Neural cell (in vitro differentiated cells): ENCODE measurements at regions not wholly inside any gene's neighbourhood (a gene's known extent, or its start where the extent isn't known, plus 50 kb on each side); places are given as distances from the start of the nearest gene placed in this dataset.

ENCODE experiments used
- H2AFZ ChIP-seq: fragments of 200-600, 300-800 bp; sonication (generic), shearing (Covaris generic); 2 replicates; pipeline ENCODE4 v1.6.0; 2014; ENCODE audit warnings: low read depth, mild to moderate bottlenecking, antibody characterized with exemption, low read length, moderate library complexity
- H3F3A ChIP-seq: fragments of 200-600 bp; shearing (Covaris generic); 2 replicates; pipeline ENCODE4 v1.6.1; 2016; ENCODE audit warnings: mild to moderate bottlenecking, moderate library complexity, mixed read lengths, antibody characterized with exemption, low read length; ENCODE audit not compliant: insufficient read depth, poor library complexity, severe bottlenecking
- H3K27ac ChIP-seq: fragments of 200-600, 300-800 bp; sonication (generic), shearing (Covaris generic); 2 replicates; pipeline ENCODE4 v1.5.1; 2014; ENCODE audit warnings: mild to moderate bottlenecking, low read length, moderate library complexity
- H3K27me3 ChIP-seq: fragments of 300-800, 200-600 bp; sonication (generic), shearing (Covaris generic); 2 replicates; pipeline ENCODE4 v1.6.0; 2014; ENCODE audit warnings: mild to moderate bottlenecking, low read depth, low read length, moderate library complexity; ENCODE audit not compliant: insufficient read depth
- H3K36me3 ChIP-seq: fragments of 300-800, 200-600 bp; sonication (generic), shearing (Covaris generic); 2 replicates; pipeline ENCODE4 v1.5.1; 2014; ENCODE audit warnings: mild to moderate bottlenecking, antibody characterized with exemption, low read length, moderate library complexity; ENCODE audit not compliant: insufficient read depth
- H3K4me2 ChIP-seq: fragments of 300-800, 200-600 bp; sonication (generic), shearing (Covaris generic); 2 replicates; pipeline ENCODE4 v1.6.0; 2014; ENCODE audit warnings: mild to moderate bottlenecking, low read length
- H3K4me3 ChIP-seq: fragments of 300-800, 200-600 bp; sonication (generic), shearing (Covaris generic); 2 replicates; pipeline ENCODE4 v1.5.1; 2014; ENCODE audit warnings: mild to moderate bottlenecking, low read length, moderate library complexity
- H3K79me2 ChIP-seq: fragments of 200-600 bp; shearing (Covaris generic); replicated peaks from 2 replicates; pipeline ENCODE4 v1.6.0; 2014; ENCODE audit warnings: mild to moderate bottlenecking, low read length, moderate library complexity; ENCODE audit not compliant: insufficient read depth
- H3K9ac ChIP-seq: fragments of 300-800, 200-600 bp; sonication (generic), shearing (Covaris generic); 2 replicates; pipeline ENCODE4 v1.6.1; 2016; ENCODE audit warnings: mild to moderate bottlenecking, low read length, mixed read lengths
- H3K9me2 ChIP-seq: fragments of 200-600 bp; shearing (Covaris generic); 2 replicates; pipeline ENCODE4 v1.6.1; 2016; ENCODE audit warnings: mild to moderate bottlenecking, low read length, mixed read lengths; ENCODE audit not compliant: insufficient read depth
- H3K9me3 ChIP-seq: fragments of 200-600, 300-800 bp; sonication (generic), shearing (Covaris generic); 2 replicates; pipeline ENCODE4 v1.6.1; 2016; ENCODE audit warnings: mild to moderate bottlenecking, mixed run types, low read length, moderate library complexity, mixed read lengths
- H4K20me1 ChIP-seq: fragments of 200-600 bp; shearing (Covaris generic); 2 replicates; pipeline ENCODE4 v1.6.1; 2016; ENCODE audit warnings: mild to moderate bottlenecking, mixed run types; ENCODE audit not compliant: insufficient read depth
- CTCF ChIP-seq: fragments of 450-650 bp; IDR thresholded peaks from 2 replicates; pipeline ENCODE4 v1.5.1; 2014; ENCODE audit warnings: antibody characterized with exemption, mild to moderate bottlenecking, moderate library complexity; ENCODE audit not compliant: poor library complexity, severe bottlenecking
- EP300 ChIP-seq: fragments of 450-650 bp; conservative IDR thresholded peaks from 2 replicates; pipeline ENCODE4 v1.6.1; 2014; ENCODE audit warnings: antibody characterized with exemption, mild to moderate bottlenecking, moderate library complexity; ENCODE audit not compliant: poor library complexity, severe bottlenecking
- EZH2 ChIP-seq: fragments of 200-600, 300-800 bp; shearing (Covaris generic), sonication (generic); IDR thresholded peaks from 2 replicates; pipeline ENCODE4 v1.6.1; 2014; ENCODE audit warnings: antibody characterized with exemption, low read length, borderline replicate concordance, mild to moderate bottlenecking; ENCODE audit not compliant: insufficient read depth, poor library complexity, severe bottlenecking
- MXI1 ChIP-seq: fragments of 450-650 bp; conservative IDR thresholded peaks from 2 replicates; pipeline ENCODE4 v1.6.1; 2014; ENCODE audit warnings: antibody characterized with exemption, mild to moderate bottlenecking; ENCODE audit not compliant: poor library complexity, severe bottlenecking
- POLR2AphosphoS5 ChIP-seq: IDR thresholded peaks from 2 replicates; pipeline ENCODE4 v1.6.1; 2012
- RAD21 ChIP-seq: fragments of 450-650 bp; conservative IDR thresholded peaks from 2 replicates; pipeline ENCODE4 v1.6.1; 2014; ENCODE audit warnings: antibody characterized with exemption, mild to moderate bottlenecking, moderate library complexity
- REST ChIP-seq: IDR thresholded peaks from 2 replicates; pipeline ENCODE4 v1.6.1; 2012; ENCODE audit warnings: borderline replicate concordance

GRCh38 chr2:21818212-21818795 lies 694.5 kb downstream of the TDRD15 start:
- H3K9me2 ChIP-seq = no peaks in the 10 kb centered on the region
- H3K27ac ChIP-seq = peak overlapping the region; percentile 28
- TF ChIP-seq EP300 (no peak), POLR2AphosphoS5 (peak; percentile 12)
- no peaks in the 10 kb centered on the region for H3K27me3 ChIP-seq
- H4K20me1 ChIP-seq = no peaks in the 10 kb centered on the region
- peak overlapping the region; percentile 7 for H3K9ac ChIP-seq
- no peaks in the 10 kb centered on the region for H3K36me3 ChIP-seq
- H3K79me2 ChIP-seq = no peaks in the 10 kb centered on the region
- no peak overlapping the region for H2AFZ ChIP-seq
- H3K4me2 ChIP-seq = no peak overlapping the region
- no peaks in the 10 kb centered on the region for H3K9me3 ChIP-seq
- H3K4me3 ChIP-seq = no peak overlapping the region
- H3F3A ChIP-seq = no peaks in the 10 kb centered on the region

GRCh38 chr2:21819454-21819853 lies 695.7 kb downstream of the TDRD15 start:
- no peak overlapping the region for H3K9ac ChIP-seq
- H4K20me1 ChIP-seq = no peaks in the 10 kb centered on the region
- H3K9me3 ChIP-seq = no peaks in the 10 kb centered on the region
- H3K79me2 ChIP-seq = no peaks in the 10 kb centered on the region
- H3K4me2 ChIP-seq = no peak overlapping the region
- H3K36me3 ChIP-seq = no peaks in the 10 kb centered on the region
- H3K4me3 ChIP-seq = no peak overlapping the region
- TF ChIP-seq POLR2AphosphoS5 (no peak), EZH2 (no peak), CTCF (no peak)
- H3K27me3 ChIP-seq = no peaks in the 10 kb centered on the region
- H3F3A ChIP-seq = no peaks in the 10 kb centered on the region
- H3K9me2 ChIP-seq = no peaks in the 10 kb centered on the region
- no peak overlapping the region for H3K27ac ChIP-seq
- no peak overlapping the region for H2AFZ ChIP-seq

- Histone ChIP-seq H3K4me3 (no peak overlapping the region), H4K20me1 (no peaks in the 10 kb centered on the region), H3F3A (no peaks in the 10 kb centered on the region), H3K9ac (no peak overlapping the region), H3K36me3 (no peaks in the 10 kb centered on the region), H2AFZ (no peak overlapping the region), H3K27ac (no peak overlapping the region), H3K9me3 (no peaks in the 10 kb centered on the region), H3K27me3 (no peaks in the 10 kb centered on the region), H3K4me2 (no peak overlapping the region), H3K79me2 (no peaks in the 10 kb centered on the region), H3K9me2 (no peaks in the 10 kb centered on the region)
- TF ChIP-seq POLR2AphosphoS5 = no peak
- TF ChIP-seq MXI1 = no peak
- TF ChIP-seq EZH2 = no peak
- TF ChIP-seq EP300 = no peak
- no peak for TF ChIP-seq REST
- TF ChIP-seq RAD21 = no peak
Measured at GRCh38 chr2:21820271-21820670, 696.5 kb downstream of the TDRD15 start.
